T-helper 2 cell (primary cell): ENCODE measurements at regions not wholly inside any gene's neighbourhood (a gene's known extent, or its start where the extent isn't known, plus 50 kb on each side); places are given as distances from the start of the nearest gene placed in this dataset.
A peak's percentile ranks its signal among the peaks of the same experiment; 100 is the strongest.

Source experiments
- DNase-seq, 5 experiments: peaks; one replicate each; pipeline versions ENCODE4 v3.0.0 to v3.0.0-alpha.2; 2012 to 2022

GRCh38 chr5:38207343-38207742, 51.0 kb upstream of the EGFLAM start:
- DNase-seq = no peak

GRCh38 chr5:38202741-38203140, 55.6 kb upstream of the EGFLAM start:
- no peak for DNase-seq

GRCh38 chr5:38200872-38201557, 57.3 kb upstream of the EGFLAM start:
- no peak for DNase-seq

GRCh38 chr5:38197118-38197517, 61.2 kb upstream of the EGFLAM start:
- DNase-seq = no peak

GRCh38 chr5:38193015-38193581, 65.3 kb upstream of the EGFLAM start:
- peak in 4 of 5 experiments; percentile 25 to 52 (median 31) for DNase-seq

GRCh38 chr5:38191693-38192092, 66.7 kb upstream of the EGFLAM start:
- no peak for DNase-seq

- no peak for DNase-seq
Observed at GRCh38 chr5:38190111-38190510, 68.2 kb upstream of the EGFLAM start.

GRCh38 chr5:38189081-38189504, 69.3 kb upstream of the EGFLAM start:
- no peak for DNase-seq

- DNase-seq = no peak
Observed at GRCh38 chr5:38188591-38188990, 69.8 kb upstream of the EGFLAM start.

- no peak for DNase-seq
Observed at GRCh38 chr5:38187532-38187931, 70.8 kb upstream of the EGFLAM start.

GRCh38 chr5:38184627-38185026, 73.7 kb upstream of the EGFLAM start:
- DNase-seq = no peak

- DNase-seq = no peak
Observed at GRCh38 chr5:38182991-38183390, 75.4 kb upstream of the EGFLAM start.

- no peak for DNase-seq
Observed at GRCh38 chr5:38168029-38168428, 90.3 kb upstream of the EGFLAM start.

GRCh38 chr5:38167562-38167996, 90.8 kb upstream of the EGFLAM start:
- no peak for DNase-seq

- no peak for DNase-seq
Observed at GRCh38 chr5:38166832-38167231, 91.5 kb upstream of the EGFLAM start.

- no peak for DNase-seq
Observed at GRCh38 chr5:38165435-38165834, 92.9 kb upstream of the EGFLAM start.

- no peak for DNase-seq
Observed at GRCh38 chr5:38164776-38165399, 93.5 kb upstream of the EGFLAM start.

- DNase-seq = no peak
Observed at GRCh38 chr5:38163636-38164237, 94.6 kb upstream of the EGFLAM start.

GRCh38 chr5:38162625-38163024, 95.7 kb upstream of the EGFLAM start:
- no peak for DNase-seq

GRCh38 chr5:38157024-38157423, 101.3 kb upstream of the EGFLAM start:
- DNase-seq = no peak

- DNase-seq = no peak
Observed at GRCh38 chr5:38154615-38155204, 103.6 kb upstream of the EGFLAM start.

- no peak for DNase-seq
Observed at GRCh38 chr5:38151878-38152277, 106.5 kb upstream of the EGFLAM start.

GRCh38 chr5:38149815-38150195, 108.6 kb upstream of the EGFLAM start:
- DNase-seq = no peak
